HG03139 (cell line): ENCODE measurements at regions not wholly inside any gene's neighbourhood (a gene's known extent, or its start where the extent isn't known, plus 50 kb on each side); places are given as distances from the start of the nearest gene placed in this dataset.

Experiments
- ATAC-seq: cut with Tn5 transposase; IDR thresholded peaks from one replicate; pipeline ENCODE4 v1.9.1; 2021; ENCODE audit not compliant: unreplicated experiment

DNA sequence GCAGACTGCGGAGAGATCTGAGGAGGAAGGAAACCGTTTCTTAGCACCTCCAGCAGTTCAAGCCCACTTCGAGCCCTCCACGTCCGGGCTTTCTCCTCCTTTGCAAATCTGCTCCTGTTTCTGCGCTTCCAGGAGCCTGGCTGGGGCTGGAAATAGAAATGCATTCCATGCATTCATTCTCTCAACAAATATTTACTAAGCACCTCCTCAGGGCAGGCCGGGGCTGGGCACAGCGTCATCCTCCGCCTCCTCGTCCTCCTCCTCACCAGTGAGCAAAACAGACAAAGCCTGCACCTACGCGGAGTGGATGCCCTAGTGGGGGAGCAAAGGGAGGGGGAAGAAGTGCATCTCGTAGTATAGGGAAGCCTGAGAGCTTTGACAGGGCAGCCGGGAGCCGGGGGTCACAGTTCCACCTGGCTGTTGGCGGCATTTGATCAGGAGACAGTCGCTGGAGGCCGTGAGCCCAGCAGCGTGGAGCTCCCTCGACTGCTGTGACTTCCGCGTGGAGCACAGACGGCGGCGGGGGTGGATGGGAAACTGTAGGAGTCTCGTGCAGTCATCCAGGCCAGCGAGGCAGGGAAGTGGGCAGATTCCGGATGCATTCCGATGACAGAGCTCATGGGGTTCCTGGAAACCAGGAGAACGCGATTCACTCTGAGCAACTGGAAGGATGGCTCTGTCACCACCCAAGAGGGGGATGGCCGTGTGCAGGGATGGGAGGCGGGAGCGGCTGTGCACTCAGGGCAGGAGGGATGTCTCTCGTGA lies 93.5 kb downstream of the SIK1 start:
- ATAC-seq, result no peak

DNA sequence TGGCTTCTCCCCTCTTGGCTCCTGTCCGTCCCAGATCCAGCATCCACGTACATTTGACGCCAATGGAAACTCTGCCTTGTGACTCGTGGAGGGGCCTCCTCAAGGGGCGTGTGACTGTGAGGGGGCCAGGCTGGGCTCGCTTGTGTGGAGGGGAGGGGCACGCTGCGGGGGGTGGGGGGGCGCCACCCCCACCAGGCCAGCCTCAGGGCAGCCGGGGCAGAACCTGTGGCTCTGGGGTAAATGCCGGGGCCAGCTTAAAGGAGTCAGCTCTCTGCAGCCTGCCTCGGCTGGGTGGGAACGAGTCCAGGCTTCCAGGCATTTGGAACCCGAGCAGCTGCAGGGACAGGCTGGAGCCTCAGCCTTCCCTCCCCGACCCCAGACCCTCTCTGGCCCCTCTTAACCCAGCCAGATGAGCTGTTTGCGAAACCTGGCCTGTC lies 94.1 kb downstream of the SIK1 start:
- no peak for ATAC-seq

DNA sequence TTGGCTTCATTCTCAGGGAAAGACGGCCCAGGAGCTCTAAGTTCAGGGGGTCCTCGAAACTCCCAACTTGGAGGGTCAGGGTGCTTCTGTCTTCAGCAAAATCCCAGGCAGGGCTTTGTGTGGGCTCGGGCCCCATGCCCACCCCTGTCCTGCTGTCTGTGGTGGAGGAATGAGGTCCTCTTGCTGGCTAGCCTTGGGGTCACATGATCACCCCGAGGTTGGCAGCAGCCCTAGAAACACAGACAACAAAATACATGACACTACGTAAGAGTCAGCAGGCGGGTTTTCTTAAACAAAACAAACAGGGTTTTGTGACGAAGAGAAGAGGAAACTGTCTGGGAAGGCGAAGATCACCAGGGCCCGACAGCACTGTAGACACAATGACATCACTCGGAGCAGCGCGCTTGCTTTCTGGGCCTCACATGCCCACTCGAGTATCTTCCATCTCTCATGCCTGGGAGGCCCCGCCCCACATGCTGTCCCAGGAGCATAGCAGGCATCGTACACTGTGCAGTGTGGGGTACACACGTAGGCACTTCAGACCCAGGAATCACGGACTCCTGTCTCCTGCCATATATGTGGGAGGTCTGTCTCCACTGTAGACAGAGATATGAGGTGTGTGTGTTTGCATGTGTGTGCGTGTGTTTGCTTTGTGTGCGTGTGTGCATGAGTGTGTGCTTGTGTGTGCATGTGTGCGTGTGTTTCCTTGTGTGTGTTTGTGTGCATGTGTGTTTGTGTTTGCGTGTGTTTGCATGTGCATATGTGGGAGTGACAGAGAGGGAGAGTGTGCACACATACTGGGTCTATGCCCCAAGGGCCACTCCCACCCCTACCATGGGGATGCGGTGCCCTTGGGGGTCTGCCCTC lies 94.7 kb downstream of the SIK1 start:
- no peak for ATAC-seq

DNA sequence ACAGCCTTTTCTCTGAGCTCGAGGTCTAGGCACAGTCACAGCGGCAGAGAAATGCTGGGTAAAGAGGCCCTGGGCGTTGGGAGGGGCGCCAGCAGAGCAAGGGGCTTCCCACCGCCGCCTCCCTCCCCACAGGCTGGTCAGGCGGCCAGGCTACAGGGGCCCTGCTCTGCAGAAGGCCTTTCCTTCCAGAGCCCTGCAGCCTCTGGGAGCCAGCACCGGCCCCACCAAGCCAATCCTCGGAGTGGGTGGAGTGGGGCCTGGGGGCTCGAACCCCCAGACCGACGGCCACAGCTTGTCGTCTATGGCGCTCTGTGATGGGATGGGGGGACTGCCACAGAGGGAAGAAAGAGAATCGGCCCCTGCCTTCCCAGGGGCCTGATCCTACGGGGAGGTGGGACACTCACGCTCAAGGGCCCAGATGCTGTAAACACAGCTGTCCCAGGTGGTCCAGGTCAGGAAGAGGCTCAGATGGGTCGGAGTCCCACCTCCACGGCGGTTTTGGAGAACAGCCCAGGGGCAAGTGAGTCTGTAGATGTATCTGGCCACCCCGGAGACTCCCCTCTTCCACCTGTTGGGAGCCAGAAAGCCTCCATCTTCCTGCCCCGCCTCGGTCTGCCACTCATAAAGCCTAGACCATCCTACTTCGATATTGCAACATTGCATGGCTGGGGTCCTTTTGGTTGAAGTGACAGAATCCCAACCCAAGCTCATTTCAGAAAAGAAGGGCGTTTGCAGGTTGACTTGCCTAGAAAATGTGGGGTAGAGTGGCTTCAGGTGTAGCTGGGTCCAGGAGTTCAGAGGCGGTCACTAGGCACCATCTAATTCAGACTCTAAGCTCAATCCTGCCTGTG lies 95.6 kb downstream of the SIK1 start:
- no peak for ATAC-seq

DNA sequence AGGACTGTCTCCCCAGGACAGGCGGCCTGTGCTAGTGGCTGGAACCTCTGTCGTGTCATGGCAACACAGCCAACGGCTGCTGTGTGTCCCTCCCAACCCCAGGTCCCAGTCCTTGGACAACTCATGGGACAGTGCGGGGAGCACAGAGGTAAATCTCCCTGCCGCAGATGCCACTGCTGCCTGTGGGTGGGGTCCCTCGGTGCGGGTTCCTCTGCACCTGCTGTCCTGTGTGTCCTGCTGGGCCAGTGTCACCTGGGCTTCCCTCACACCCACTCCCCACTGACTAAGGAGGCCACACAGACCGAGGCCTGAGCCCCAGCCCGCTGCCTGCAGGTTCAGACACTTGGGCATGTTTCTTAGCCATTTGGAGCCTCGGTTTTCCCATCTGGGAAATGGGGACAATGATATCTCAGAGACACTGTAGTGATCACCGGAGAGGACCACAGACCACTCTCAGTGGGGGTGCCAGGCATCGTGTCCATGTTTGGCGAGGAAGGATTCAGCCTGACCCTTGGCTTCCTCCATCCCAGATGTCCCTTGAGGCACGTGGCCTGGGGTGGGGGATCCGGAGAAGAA lies 96.5 kb downstream of the SIK1 start:
- no peak for ATAC-seq

DNA sequence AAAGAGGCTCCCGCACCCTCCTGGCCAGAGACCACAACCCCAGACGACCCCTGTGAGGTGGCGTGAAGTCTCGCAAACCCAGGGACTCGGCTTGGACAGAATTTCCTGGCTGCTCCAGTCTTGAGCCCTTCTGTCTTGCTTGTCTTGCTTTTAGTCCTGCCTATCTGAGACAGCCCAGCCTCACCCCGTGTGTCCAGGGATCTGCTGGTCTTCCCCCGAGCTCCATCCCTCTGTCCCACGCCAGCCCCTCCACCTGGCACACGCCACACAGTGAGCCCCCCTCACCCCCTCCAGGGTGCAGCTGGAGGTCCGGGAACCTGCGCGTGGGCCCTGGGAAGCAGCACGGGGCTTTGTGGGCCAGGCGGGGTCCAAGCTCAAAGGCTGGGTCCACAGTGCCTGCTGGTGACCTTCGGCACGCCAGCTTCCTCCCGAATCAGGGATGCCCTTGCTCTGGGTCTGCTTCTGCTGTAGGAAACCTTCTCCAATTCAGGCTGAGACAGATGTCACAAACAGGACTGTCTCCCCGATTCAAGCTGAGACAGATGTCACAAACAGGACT lies 97.1 kb downstream of the SIK1 start:
- no peak for ATAC-seq

DNA sequence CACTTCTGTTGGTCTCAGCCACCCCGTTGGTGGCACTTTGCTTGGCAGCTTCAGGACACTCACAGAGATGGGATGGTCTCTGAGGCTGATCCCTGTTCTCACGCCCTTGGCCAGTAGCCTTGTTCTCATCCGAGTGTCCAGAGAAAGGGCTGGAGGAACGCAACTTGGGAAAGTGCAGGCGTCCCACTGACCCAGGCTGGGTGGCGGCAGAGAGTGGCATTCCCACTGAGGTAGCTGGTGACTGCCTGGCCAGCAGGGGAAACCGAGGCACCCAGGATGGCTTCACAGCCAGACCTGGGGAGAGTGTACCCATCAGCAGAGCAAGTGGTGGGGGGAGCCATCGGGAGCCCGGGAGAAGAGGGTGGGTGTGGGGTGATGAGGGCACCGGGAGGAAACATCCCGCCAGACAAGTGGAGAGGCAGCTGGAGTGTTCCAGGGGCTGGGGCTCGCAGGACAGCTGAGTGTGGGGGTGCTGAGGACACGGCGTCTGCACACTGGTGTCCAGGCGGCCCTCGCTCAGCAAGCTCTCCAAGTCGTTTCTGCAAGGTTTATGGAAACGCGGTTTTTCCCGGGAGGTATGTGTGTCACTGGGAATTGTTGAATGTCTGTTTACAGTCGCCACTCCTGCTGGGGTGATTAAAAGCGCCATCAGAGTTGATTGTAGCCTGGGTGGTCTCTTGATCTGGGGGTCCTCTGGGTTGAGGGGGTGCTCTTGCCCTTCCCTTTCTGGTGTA lies 97.8 kb downstream of the SIK1 start:
- ATAC-seq, result no peak

DNA sequence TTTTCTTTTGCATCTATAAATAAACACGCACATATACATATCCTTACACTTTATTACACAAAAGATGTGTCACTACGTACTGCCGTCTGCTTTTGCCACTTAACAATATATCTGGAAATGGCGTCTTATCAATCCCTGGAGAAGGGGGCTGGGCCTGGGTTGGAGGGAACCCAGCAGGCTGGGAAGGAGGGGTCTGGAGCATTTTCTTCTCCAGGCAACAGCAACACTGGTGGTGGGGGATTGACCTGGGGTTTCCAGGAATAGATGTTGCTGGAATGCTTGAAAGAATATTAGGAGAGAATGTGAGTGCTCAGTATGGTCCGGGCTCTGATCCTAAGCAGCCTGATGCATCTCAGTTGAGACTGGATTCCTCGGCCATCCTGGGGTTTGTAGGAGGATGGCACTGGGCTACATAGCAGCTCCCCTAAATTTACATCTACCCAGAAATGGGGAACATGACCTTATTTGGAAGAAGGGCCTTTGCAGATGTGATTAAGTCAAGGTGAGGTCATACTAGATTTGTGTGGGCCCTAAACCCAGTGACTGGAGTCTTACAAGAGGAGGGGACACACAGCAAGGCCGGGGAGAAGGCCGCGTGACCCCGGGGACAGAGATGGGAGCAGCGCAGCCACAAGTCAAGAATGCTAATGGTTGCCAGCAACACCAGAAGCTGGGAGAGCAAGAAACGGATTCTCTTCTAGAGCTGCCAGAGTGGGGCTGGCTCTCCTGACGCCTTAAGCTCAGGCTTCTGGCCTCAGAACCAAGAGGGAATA lies 98.6 kb downstream of the SIK1 start:
- no peak for ATAC-seq

DNA sequence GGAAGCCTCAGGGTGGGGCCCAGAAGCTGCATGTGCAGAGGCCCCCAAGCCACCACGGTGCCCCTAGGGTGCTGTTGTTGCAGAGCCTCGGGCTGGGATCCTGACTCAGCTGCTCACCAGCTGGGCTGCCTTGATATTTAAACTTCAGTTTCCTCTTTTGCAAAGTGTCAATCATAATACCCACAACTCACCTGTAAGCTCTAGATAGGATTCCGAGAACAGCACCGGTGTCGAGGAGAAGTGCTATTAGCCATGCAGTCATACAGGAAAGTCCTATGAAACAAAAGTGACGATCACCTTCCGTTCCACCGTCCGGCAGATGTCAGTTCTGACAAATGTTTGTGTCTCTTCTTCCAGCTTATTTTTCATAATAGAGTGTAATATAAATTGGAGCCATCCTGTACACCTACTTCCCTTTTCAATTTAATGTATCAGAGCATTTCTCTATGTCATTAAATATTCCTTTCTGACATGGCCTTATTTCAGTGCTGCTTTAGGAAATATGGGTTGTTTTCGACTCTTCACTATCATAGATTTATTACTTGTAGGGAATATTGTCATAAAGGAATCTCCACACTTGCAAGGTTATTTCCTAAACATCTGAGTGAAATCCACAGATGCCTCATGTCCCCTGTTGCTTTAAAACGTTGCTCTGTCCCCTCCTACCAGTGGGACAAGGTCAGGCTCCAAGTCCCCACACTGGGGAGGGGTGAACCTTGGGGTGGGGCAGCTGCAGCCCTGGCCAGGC lies 100.8 kb downstream of the SIK1 start:
- no peak for ATAC-seq

DNA sequence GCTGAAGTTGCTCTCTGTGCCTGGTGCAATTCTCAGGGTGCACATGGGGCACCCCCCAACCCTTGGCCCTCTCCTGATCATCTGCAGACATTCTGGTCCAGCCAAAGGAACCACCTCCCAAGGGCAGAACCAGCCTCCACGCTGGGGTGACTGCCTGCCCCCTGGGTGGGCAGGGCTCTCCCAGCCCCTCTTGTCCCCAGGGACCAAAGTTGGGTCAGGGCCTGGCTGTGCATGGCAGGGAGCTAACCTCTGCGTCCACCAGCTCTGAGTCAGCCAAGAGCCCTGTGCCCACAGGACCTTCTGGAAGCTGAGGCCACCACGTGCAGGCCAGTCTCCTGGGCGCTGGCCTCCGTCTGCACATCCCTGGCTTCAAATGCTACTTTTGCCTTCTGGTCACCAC lies 101.9 kb downstream of the SIK1 start:
- no peak for ATAC-seq

DNA sequence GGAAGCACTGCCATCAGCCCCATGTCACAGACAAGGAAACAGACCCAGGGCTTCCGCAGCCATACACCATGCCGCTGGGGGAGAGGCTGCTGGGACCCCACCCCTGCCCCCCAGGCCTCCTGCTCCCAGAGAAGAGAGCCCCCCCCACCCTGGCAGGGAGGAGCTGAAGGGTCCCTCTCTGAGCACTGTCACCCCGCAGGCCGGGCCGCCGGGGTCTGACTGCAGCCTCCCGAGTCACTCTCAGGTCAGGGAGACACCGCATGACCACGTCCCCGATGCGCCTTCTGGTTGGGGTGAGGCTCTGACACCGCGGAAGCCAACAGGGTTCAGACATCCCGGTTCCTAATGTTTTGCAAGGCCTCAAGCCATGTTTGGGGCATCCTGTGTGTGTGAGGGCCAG lies 102.3 kb downstream of the SIK1 start:
- ATAC-seq, result no peak

DNA sequence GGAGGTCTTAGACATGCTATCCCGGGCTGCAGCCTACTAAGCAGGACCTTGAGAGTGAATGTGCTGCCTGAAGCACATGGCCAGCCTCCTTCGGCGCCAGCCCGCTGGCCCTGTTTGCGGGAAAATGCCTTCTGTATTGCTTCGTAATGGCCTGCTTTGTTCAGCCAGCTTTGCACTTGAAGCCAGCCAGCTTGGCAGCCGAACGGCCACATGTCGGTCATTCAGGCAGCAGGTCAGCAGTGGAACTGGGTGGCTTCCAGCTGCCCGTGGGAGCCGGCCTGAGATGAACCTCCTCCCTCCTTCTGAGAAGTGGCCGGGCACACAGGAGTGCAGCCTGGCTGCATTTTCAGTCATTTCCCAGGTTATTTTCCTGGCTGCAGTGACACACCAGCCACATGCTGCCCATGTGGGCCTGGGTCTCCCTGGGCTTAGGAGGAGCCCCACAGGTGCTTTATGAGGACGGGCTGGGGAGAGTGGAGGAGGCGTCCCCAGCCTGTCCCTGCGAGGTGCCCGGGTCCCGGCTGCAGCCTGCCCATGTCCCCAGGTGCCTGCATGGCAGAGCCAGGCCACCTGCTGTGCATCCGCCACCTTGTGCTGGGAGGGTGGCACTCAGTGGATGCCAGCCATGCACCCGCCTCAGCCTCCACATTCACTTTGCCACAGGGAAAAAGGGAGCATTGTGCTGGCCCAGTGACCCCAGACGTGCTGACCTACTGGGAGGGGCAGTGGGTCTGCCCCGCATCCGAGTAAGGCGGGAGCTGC lies 103.5 kb downstream of the SIK1 start:
- ATAC-seq, result no peak

DNA sequence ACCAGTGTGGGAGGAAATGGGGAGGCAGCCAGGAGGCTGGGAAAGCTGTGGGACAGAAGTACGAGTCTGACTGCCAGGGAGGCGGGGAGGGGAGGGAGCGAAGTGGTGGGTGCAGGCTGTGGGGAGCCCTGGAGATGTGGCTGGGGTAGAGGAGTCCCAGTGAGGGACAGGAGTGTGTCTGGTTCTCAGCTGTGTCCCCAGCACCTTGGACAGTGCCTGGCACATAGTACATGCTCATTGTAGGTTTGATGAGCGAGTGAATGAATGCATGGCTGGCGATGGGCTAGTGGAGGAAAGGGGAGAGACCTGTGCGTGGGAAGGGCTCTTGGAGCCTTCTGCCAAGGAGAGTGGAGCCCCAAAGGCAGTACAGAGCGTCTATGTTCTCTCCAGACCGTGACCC lies 104.1 kb downstream of the SIK1 start:
- ATAC-seq, result no peak

DNA sequence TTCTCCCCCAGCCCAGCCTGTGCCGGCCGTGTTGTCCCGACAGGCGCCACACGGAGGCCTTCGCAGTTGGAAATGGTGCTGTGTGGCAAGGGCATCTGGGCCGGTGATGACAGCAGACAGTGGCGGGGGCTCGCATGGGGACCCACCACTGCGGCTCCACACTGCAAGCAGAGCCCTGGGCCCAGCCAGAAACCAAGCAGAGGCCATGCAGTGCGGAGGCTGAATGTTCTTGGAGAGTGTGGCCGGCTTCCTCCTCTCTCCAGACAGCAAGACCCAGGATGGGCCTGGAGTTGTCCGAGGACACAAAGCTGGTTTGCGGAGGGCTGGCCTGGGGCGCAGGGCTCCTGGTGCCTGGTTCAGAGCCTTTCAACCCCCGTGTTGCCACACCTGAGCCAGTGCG lies 104.6 kb downstream of the SIK1 start:
- ATAC-seq, result no peak

DNA sequence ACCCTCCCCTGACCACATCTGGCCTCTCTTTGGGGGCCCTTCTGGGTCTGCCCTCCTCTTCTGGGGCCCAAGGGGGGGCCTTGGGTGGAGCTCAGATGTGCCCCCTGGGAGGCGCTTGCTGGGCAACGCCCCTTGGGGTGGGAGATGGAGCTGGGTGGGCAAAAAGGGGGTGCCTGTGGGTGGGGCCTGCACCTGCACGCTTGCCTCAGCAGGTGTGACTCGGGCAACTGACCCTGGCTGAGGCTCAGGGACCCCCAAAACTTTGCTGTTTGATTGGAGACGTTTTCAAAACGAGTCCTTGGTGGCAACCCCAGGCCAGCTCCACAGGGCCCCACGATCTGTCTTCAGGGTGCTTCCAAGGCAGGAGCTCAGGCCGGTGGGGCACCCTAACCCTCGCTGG lies 105.3 kb downstream of the SIK1 start:
- no peak for ATAC-seq

DNA sequence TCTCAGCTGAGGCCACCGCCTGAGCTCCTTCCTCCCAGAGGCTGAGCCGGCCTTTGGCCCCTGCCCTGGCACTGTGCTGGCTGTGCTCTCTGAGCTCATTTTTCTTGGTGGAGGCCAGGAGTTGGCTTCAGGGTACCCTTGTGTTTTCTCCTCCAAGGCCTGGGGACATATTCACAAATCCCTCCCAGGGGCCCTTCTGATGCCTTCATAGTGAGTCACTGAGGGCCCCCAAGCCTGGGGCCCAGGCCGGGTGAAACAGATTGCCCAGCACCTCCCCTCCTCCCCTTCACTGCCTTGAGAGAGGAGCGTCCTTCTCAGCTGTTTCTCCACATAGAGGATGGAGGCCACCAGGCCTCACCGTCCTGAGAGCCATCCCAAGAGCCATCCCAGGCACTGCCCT lies 105.8 kb downstream of the SIK1 start:
- ATAC-seq, result no peak

DNA sequence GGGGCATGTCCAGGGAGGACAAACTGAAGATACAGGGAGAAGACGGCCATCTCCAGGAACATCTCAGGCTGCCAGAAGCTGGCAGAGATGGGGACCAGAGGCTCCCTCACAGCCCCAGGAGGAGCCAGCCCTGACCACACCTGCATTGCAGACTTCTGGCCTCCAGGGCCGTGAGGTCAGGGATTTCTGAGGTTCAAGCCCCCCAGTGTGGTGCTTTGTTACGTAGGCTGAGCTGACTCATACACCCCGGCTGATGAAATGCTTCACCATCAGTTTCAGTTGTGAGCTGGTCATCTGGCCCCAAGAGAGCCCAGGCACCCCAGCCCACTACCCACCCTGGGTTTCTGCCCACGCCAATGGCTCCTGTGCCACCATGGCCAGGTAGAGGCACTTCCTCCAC lies 106.4 kb downstream of the SIK1 start:
- ATAC-seq, result no peak
